Activated CD4-positive, alpha-beta T cell treated with anti-CD3 and anti-CD28 coated beads, Interleukin-2, amount 10 ng/mL, durations not matched to agents 24 days and 14 days (primary cell): ENCODE measurements at regions not wholly inside any gene's neighbourhood (a gene's known extent, or its start where the extent isn't known, plus 50 kb on each side); places are given as distances from the start of the nearest gene placed in this dataset.
"Not testable (repeated sequence)": the region's sequence is repeated elsewhere in the genome, so short reads cannot be mapped to it uniquely, and the experiment has no call there.

Experiments
- DNase-seq: peaks from one replicate; pipeline ENCODE4 v3.0.0; 2022
- H3K27ac Mint-ChIP-seq: one replicate; pipeline ENCODE4 v1.8.0; 2022; ENCODE audit warnings: mild to moderate bottlenecking, mixed read lengths
- H3K27me3 Mint-ChIP-seq: one replicate; pipeline ENCODE4 v1.8.0; 2022; ENCODE audit warnings: mixed read lengths
- H3K36me3 Mint-ChIP-seq: one replicate; pipeline ENCODE4 v1.8.0; 2022; ENCODE audit warnings: low read depth, mild to moderate bottlenecking, mixed read lengths
- H3K4me1 Mint-ChIP-seq: one replicate; pipeline ENCODE4 v1.8.0; 2021; ENCODE audit warnings: mixed read lengths
- H3K4me3 Mint-ChIP-seq: one replicate; pipeline ENCODE4 v1.8.0; 2022; ENCODE audit warnings: mild to moderate bottlenecking, moderate library complexity, mixed read lengths
- H3K9me3 Mint-ChIP-seq: one replicate; pipeline ENCODE4 v1.8.0; 2021; ENCODE audit warnings: mixed read lengths
- intact Hi-C: fragments of 100-400 bp; cut with micrococcal nuclease; formaldehyde crosslinking; loops from one replicate; pipeline ENCODE4 v1.15.1; 2023

DNA sequence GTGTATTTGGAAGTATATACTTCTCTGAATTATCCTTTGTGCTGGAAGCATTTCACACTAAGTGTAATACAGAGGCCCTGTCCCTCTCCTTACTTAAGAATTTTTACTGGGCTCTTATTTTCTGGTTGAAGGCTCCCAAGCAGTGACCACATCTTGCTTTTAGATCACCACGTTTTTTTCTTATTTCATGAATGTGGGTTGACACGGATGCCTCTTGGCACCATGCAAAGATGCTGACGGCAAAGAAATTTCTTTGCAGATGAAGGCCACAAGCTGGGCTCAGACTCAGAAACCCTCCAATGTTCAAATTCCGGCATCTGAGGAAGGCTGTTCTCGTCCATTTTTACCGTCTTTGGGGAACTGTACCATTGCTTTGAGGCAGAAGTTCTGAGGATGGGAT, 168.5 kb downstream of the HMHB1 start:
- intact Hi-C loops = no loop called here
- no peaks in the 10 kb centered on the region for H3K36me3 Mint-ChIP-seq
- no peak for DNase-seq
- no peaks in the 10 kb centered on the region for H3K9me3 Mint-ChIP-seq
- no peaks in the 10 kb centered on the region for H3K4me1 Mint-ChIP-seq
- no peak overlapping the region for H3K27ac Mint-ChIP-seq
- H3K4me3 Mint-ChIP-seq = no peak overlapping the region
- H3K27me3 Mint-ChIP-seq = peaks cover 5% of the 10 kb centered on the region

GRCh38 chr5:143982957-143983356, 171.0 kb downstream of the HMHB1 start:
- H3K27ac Mint-ChIP-seq, H3K27me3 Mint-ChIP-seq, H3K4me1 Mint-ChIP-seq, intact Hi-C loops, H3K9me3 Mint-ChIP-seq, H3K36me3 Mint-ChIP-seq, H3K4me3 Mint-ChIP-seq, DNase-seq: not testable (repeated sequence)

DNA sequence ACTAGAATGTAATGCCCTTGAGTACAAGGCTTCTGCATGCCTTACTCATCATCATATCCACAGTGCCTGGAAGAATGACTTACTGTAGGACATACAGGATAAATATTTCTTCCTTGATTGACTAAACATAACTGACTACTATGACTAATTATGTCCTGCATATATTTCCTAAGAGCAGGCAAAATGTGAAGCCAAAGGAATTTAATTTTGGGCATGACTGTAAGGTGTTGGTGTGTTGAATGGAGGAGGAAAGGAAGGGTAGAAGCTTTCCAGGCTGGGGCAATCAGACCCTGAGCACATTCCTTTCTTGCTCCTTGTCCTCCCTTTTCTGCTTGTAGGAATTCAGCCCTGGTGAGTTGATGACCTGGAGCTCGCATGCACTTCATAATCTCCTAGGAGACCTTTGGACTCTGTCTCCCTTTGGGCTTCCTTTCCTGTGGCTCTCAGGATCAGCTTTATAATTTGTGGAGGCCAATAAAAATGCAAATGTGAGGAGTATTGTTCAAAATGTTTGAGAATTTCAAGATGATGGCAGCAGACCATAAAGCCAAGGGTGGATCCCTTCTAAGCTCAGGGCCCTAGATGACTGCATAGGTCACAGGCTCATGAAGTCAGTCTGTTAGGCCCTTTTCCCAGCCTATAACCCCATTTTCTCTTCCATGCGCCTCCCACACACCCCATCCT, 174.0 kb downstream of the HMHB1 start:
- H3K27me3 Mint-ChIP-seq = peaks cover 2% of the 10 kb centered on the region
- H3K27ac Mint-ChIP-seq = no peak overlapping the region
- DNase-seq = no peak
- no peaks in the 10 kb centered on the region for H3K9me3 Mint-ChIP-seq
- intact Hi-C loops = no loop called here
- no peaks in the 10 kb centered on the region for H3K36me3 Mint-ChIP-seq
- peaks cover 2% of the 10 kb centered on the region for H3K4me1 Mint-ChIP-seq
- H3K4me3 Mint-ChIP-seq = no peak overlapping the region

DNA sequence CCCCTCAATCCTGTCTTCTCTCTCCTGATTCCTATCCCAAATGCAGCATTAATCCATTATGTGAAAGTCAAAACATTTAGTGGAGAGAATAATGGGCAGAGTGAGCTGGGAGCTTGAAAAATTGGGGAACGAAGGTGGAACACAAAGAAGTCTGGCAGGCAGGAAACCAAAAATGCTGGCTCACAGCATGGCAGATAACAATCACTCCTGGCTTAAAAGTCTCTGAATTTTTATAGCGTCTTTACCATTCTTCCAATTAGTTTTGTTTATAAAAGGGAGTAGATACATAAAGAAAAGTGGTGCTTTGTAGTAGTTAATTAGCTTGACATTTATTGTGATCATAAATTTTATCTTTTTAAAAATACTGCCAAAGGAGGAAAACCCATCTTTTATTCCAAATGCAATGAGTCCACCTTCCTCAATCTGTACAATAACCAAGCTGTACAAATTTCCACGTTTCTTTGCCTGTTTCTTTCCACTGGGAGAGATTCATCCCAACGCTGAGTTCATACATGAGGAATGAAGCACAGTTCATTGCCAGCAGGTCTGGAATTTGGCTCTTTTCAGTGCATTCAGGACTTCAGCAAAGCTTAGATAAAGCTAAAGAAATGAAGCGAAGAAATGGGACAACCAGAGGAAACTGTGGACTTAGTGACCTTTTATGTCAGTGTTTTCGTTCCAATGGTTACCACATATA, 174.7 kb downstream of the HMHB1 start:
- Mint-ChIP-seq H3K9me3 (no peaks in the 10 kb centered on the region), H3K27me3 (peaks cover 2% of the 10 kb centered on the region), H3K27ac (no peak overlapping the region), H3K36me3 (no peaks in the 10 kb centered on the region), H3K4me1 (peaks cover 2% of the 10 kb centered on the region), H3K4me3 (no peak overlapping the region)
- intact Hi-C loops = no loop called here
- DNase-seq = no peak

GRCh38 chr5:143987264-143987663, 175.3 kb downstream of the HMHB1 start:
- no peaks in the 10 kb centered on the region for H3K36me3 Mint-ChIP-seq

GRCh38 chr5:143987751-143988560, 176.0 kb downstream of the HMHB1 start:
- H3K27ac Mint-ChIP-seq = no peak overlapping the region
- H3K4me1 Mint-ChIP-seq = peaks cover 2% of the 10 kb centered on the region

More at GRCh38 chr5:143987264-143987663, 175.3 kb downstream of the HMHB1 start:
- intact Hi-C loops = no loop called here
- Mint-ChIP-seq H3K4me3 (no peak overlapping the region), H3K27me3 (peaks cover 2% of the 10 kb centered on the region), H3K9me3 (no peaks in the 10 kb centered on the region), H3K27ac (no peak overlapping the region), H3K4me1 (peaks cover 2% of the 10 kb centered on the region)
- DNase-seq = no peak

GRCh38 chr5:143992496-143992895, 178.0 kb downstream of the YIPF5 start:
- Mint-ChIP-seq H3K27ac (no peak overlapping the region), H3K36me3 (no peaks in the 10 kb centered on the region), H3K27me3 (peaks cover 1% of the 10 kb centered on the region), H3K4me1 (peaks cover 2% of the 10 kb centered on the region), H3K4me3 (no peak overlapping the region), H3K9me3 (no peaks in the 10 kb centered on the region)
- no peak for DNase-seq
- intact Hi-C loops = no loop called here

More at GRCh38 chr5:143987751-143988560, 176.0 kb downstream of the HMHB1 start:
- Mint-ChIP-seq H3K27me3 (peaks cover 2% of the 10 kb centered on the region), H3K9me3 (no peaks in the 10 kb centered on the region), H3K4me3 (no peak overlapping the region), H3K36me3 (no peaks in the 10 kb centered on the region)
- DNase-seq = no peak
- intact Hi-C loops = no loop called here

- Mint-ChIP-seq H3K27me3 (peaks cover 2% of the 10 kb centered on the region), H3K9me3 (peaks cover 4% of the 10 kb centered on the region), H3K27ac (no peak overlapping the region), H3K36me3 (no peaks in the 10 kb centered on the region), H3K4me3 (no peak overlapping the region), H3K4me1 (no peaks in the 10 kb centered on the region)
- DNase-seq = no peak
- intact Hi-C loops = no loop called here
These were observed 167.6 kb downstream of the YIPF5 start for GRCh38 chr5:144002876-144003275.

GRCh38 chr5:144003636-144004035, 166.8 kb downstream of the YIPF5 start:
- H3K4me1 Mint-ChIP-seq = no peaks in the 10 kb centered on the region
- H3K9me3 Mint-ChIP-seq = peaks cover 4% of the 10 kb centered on the region
- DNase-seq = no peak
- H3K27me3 Mint-ChIP-seq = peaks cover 2% of the 10 kb centered on the region
- H3K36me3 Mint-ChIP-seq = no peaks in the 10 kb centered on the region
- no peak overlapping the region for H3K27ac Mint-ChIP-seq
- no peak overlapping the region for H3K4me3 Mint-ChIP-seq
- intact Hi-C loops = no loop called here

- intact Hi-C loops = no loop called here
- Mint-ChIP-seq H3K36me3 (no peaks in the 10 kb centered on the region), H3K27me3 (peaks cover 2% of the 10 kb centered on the region), H3K4me1 (no peaks in the 10 kb centered on the region), H3K27ac (no peak overlapping the region), H3K4me3 (no peak overlapping the region), H3K9me3 (peaks cover 4% of the 10 kb centered on the region)
- no peak for DNase-seq
These were observed 166.3 kb downstream of the YIPF5 start for GRCh38 chr5:144004146-144004545.

- intact Hi-C loops = no loop called here
- Mint-ChIP-seq H3K36me3 (no peaks in the 10 kb centered on the region), H3K4me1 (no peaks in the 10 kb centered on the region), H3K4me3 (no peak overlapping the region), H3K27ac (no peak overlapping the region), H3K27me3 (peaks cover 2% of the 10 kb centered on the region), H3K9me3 (peaks cover 4% of the 10 kb centered on the region)
- DNase-seq = no peak
These were observed 165.7 kb downstream of the YIPF5 start for GRCh38 chr5:144004751-144005150.

- no peak for DNase-seq
- Mint-ChIP-seq H3K4me1 (no peaks in the 10 kb centered on the region), H3K4me3 (no peak overlapping the region), H3K9me3 (peaks cover 4% of the 10 kb centered on the region), H3K36me3 (no peaks in the 10 kb centered on the region), H3K27ac (no peak overlapping the region), H3K27me3 (no peaks in the 10 kb centered on the region)
- intact Hi-C loops = no loop called here
These were observed 161.3 kb downstream of the YIPF5 start for GRCh38 chr5:144009116-144009515.

DNA sequence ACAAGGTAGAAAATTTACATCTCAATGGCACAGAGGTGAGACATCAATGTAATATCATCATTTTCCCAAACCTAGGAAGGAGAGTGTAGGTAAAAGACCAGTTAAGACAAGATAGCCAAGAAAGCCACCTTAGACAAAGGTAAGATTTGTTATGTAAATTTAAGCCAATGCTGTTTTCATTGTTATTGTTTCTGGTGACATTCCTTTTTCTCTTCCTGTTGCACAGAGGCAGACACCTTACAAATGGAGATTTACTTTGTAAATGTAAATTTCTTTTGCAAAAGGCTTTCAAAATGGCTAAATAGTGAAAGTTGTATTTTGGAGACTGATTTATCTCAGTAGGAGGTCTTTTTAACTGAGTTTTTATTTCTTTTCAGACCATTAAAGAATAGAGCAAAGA, 159.1 kb downstream of the YIPF5 start:
- no peak overlapping the region for H3K4me3 Mint-ChIP-seq
- no peaks in the 10 kb centered on the region for H3K36me3 Mint-ChIP-seq
- DNase-seq = no peak
- no peak overlapping the region for H3K27ac Mint-ChIP-seq
- peaks cover 7% of the 10 kb centered on the region for H3K9me3 Mint-ChIP-seq
- no peaks in the 10 kb centered on the region for H3K27me3 Mint-ChIP-seq
- no peaks in the 10 kb centered on the region for H3K4me1 Mint-ChIP-seq
- intact Hi-C loops = no loop called here

- H3K36me3 Mint-ChIP-seq = no peaks in the 10 kb centered on the region
- no peak overlapping the region for H3K4me3 Mint-ChIP-seq
- no peak for DNase-seq
- H3K9me3 Mint-ChIP-seq = peaks cover 7% of the 10 kb centered on the region
- peaks cover under 1% of the 10 kb centered on the region for H3K27me3 Mint-ChIP-seq
- H3K27ac Mint-ChIP-seq = no peak overlapping the region
- no peaks in the 10 kb centered on the region for H3K4me1 Mint-ChIP-seq
- intact Hi-C loops = no loop called here
These were observed 156.6 kb downstream of the YIPF5 start for GRCh38 chr5:144013816-144014215.
